ENCODE measurements at regions not wholly inside any gene's neighbourhood (a gene's known extent, or its start where the extent isn't known, plus 50 kb on each side); places are given as distances from the start of the nearest gene placed in this dataset.

- H3K4me3 ChIP-seq (ENCODE audit: low read depth, low read length) = no peak overlapping the region
- DNase-seq (ENCODE audit: low read depth, low spot score) = no peak
- POLR2A ChIA-PET = no interaction called here
- TF ChIP-seq, protein P1, sequence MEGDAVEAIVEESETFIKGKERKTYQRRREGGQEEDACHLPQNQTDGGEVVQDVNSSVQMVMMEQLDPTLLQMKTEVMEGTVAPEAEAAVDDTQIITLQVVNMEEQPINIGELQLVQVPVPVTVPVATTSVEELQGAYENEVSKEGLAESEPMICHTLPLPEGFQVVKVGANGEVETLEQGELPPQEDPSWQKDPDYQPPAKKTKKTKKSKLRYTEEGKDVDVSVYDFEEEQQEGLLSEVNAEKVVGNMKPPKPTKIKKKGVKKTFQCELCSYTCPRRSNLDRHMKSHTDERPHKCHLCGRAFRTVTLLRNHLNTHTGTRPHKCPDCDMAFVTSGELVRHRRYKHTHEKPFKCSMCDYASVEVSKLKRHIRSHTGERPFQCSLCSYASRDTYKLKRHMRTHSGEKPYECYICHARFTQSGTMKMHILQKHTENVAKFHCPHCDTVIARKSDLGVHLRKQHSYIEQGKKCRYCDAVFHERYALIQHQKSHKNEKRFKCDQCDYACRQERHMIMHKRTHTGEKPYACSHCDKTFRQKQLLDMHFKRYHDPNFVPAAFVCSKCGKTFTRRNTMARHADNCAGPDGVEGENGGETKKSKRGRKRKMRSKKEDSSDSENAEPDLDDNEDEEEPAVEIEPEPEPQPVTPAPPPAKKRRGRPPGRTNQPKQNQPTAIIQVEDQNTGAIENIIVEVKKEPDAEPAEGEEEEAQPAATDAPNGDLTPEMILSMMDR (IDR thresholded peaks at IDR 0.05; ENCODE audit: insufficient read depth, low read length, missing control alignments) = no peak
- CTCF ChIA-PET = interaction anchor here (5.4 kb wide), 1 partner anchor 13 kb away, joined by 30 read pairs; no protein-coding TSS in a partner anchor
These were observed 384.3 kb upstream of the GBE1 start for GRCh38 chr3:82145742-82146141.

GRCh38 chr3:82144811-82145210, 383.4 kb upstream of the GBE1 start:
- DNase-seq (ENCODE audit: low read depth, low spot score) = no peak
- ChIA-PET CTCF (interaction anchor here (5.4 kb wide), 1 partner anchor 12 kb away, joined by 30 read pairs; no protein-coding TSS in a partner anchor), POLR2A (no interaction called here)
- TF ChIP-seq, protein P1 (IDR thresholded peaks at IDR 0.05; ENCODE audit: insufficient read depth, low read length, missing control alignments) = no peak
- H3K4me3 ChIP-seq (ENCODE audit: low read depth, low read length) = no peak overlapping the region

- TF ChIP-seq, protein P1 (IDR thresholded peaks at IDR 0.05; ENCODE audit: insufficient read depth, low read length, missing control alignments) = no peak
- POLR2A ChIA-PET = no interaction called here
- H3K4me3 ChIP-seq (ENCODE audit: low read depth, low read length) = no peak overlapping the region
- CTCF ChIA-PET = interaction anchor here (5.4 kb wide), 1 partner anchor 11 kb away, joined by 30 read pairs; no protein-coding TSS in a partner anchor
- DNase-seq (ENCODE audit: low read depth, low spot score) = no peak
These were observed 382.4 kb upstream of the GBE1 start for GRCh38 chr3:82143661-82144412.

GRCh38 chr3:82141592-82141991, 380.1 kb upstream of the GBE1 start:
- POLR2A ChIA-PET = no interaction called here
- CTCF ChIA-PET = interaction anchor here (1.1 to 5.4 kb wide), 2 partner anchors 9 to 13 kb away, joined by 3 to 30 read pairs; no protein-coding TSS in a partner anchor
- TF ChIP-seq, protein P1 (IDR thresholded peaks at IDR 0.05; ENCODE audit: insufficient read depth, low read length, missing control alignments) = no peak

GRCh38 chr3:82137861-82138260, 376.4 kb upstream of the GBE1 start:
- TF ChIP-seq, protein P1 (IDR thresholded peaks at IDR 0.05; ENCODE audit: insufficient read depth, low read length, missing control alignments) = no peak
- ChIA-PET POLR2A (no interaction called here), CTCF (no interaction called here)
- H3K4me3 ChIP-seq (ENCODE audit: low read depth, low read length) = no peak overlapping the region
- DNase-seq (ENCODE audit: low read depth, low spot score) = no peak

More at GRCh38 chr3:82141592-82141991, 380.1 kb upstream of the GBE1 start:
- no peak for DNase-seq (ENCODE audit: low read depth, low spot score)
- H3K4me3 ChIP-seq (ENCODE audit: low read depth, low read length) = no peak overlapping the region

- no peak overlapping the region for H3K4me3 ChIP-seq (ENCODE audit: low read depth, low read length)
- no peak for DNase-seq (ENCODE audit: low read depth, low spot score)
- TF ChIP-seq, protein P1 (IDR thresholded peaks at IDR 0.05; ENCODE audit: insufficient read depth, low read length, missing control alignments) = no peak
- POLR2A ChIA-PET = no interaction called here
- CTCF ChIA-PET = no interaction called here
These were observed 375.6 kb upstream of the GBE1 start for GRCh38 chr3:82137050-82137449.
